Endodermal cell (in vitro differentiated cells): ENCODE measurements at regions not wholly inside any gene's neighbourhood (a gene's known extent, or its start where the extent isn't known, plus 50 kb on each side); places are given as distances from the start of the nearest gene placed in this dataset.

Source experiments
- DNase-seq: peaks from one replicate; pipeline ENCODE4 v3.0.0-alpha.2; 2017
- H3K27ac ChIP-seq: 2 replicates; pipeline ENCODE4 v1.5.1; 2013; ENCODE audit warnings: mild to moderate bottlenecking, low read depth, low read length, moderate library complexity
- H3K27me3 ChIP-seq: 2 replicates; pipeline ENCODE4 v1.6.1; 2013; ENCODE audit warnings: mild to moderate bottlenecking, low read length, moderate library complexity; ENCODE audit not compliant: insufficient read depth, control insufficient read depth, poor library complexity, severe bottlenecking
- H3K36me3 ChIP-seq: 2 replicates; pipeline ENCODE4 v1.7.0; 2013; ENCODE audit warnings: mild to moderate bottlenecking, low read length, moderate library complexity; ENCODE audit not compliant: control insufficient read depth, insufficient read depth
- H3K4me1 ChIP-seq: one replicate; pipeline ENCODE4 v1.7.0; 2013; ENCODE audit warnings: low read length; ENCODE audit not compliant: control insufficient read depth, insufficient read depth
- H3K4me3 ChIP-seq: 2 replicates; pipeline ENCODE4 v1.5.1; 2013; ENCODE audit warnings: mild to moderate bottlenecking, low read length, moderate library complexity
- H3K9ac ChIP-seq: 2 replicates; pipeline ENCODE4 v1.6.1; 2013; ENCODE audit warnings: mild to moderate bottlenecking, low read length, moderate library complexity; ENCODE audit not compliant: poor library complexity, severe bottlenecking; ENCODE audit errors: extremely low read depth
- H3K9me3 ChIP-seq: 2 replicates; pipeline ENCODE4 v1.6.1; 2013; ENCODE audit warnings: mild to moderate bottlenecking, low read length, moderate library complexity; ENCODE audit not compliant: control insufficient read depth
- H3K27ac Mint-ChIP-seq: 2 replicates; pipeline ENCODE4 v1.8.0; 2020; ENCODE audit warnings: mixed read lengths
- H3K27me3 Mint-ChIP-seq: 2 replicates; pipeline ENCODE4 v1.8.0; 2021; ENCODE audit warnings: mild to moderate bottlenecking, mixed read lengths; ENCODE audit not compliant: insufficient read depth
- H3K36me3 Mint-ChIP-seq: 2 replicates; pipeline ENCODE4 v1.8.0; 2020; ENCODE audit warnings: low read depth, mixed read lengths
- H3K4me1 Mint-ChIP-seq: 2 replicates; pipeline ENCODE4 v1.8.0; 2020; ENCODE audit warnings: mixed read lengths
- H3K4me3 Mint-ChIP-seq: 2 replicates; pipeline ENCODE4 v1.8.0; 2020; ENCODE audit warnings: mild to moderate bottlenecking, moderate library complexity, mixed read lengths
- H3K9me3 Mint-ChIP-seq: 2 replicates; pipeline ENCODE4 v1.8.0; 2020; ENCODE audit warnings: mild to moderate bottlenecking, mixed read lengths
- WGBS, 2 experiments: methylation state at CpG; one replicate each; pipeline versions ENCODE4 v1.1.5 to v1.1.7; 2013; ENCODE audit warnings: missing lambda C conversion rate in 2 of 2, mixed read lengths in 1 of 2; ENCODE audit not compliant: insufficient coverage in 1 of 2, insufficient read length in 1 of 2; 5-methylcytosine and 5-hydroxymethylcytosine counted together
- TF ChIP-seq, protein P1 (sequence below): fragments of 200-600 bp; sonication (generic); conservative IDR thresholded peaks from 2 replicates; pipeline ENCODE4 v1.5.0; 2021; ENCODE audit warnings: antibody characterized with exemption, mild to moderate bottlenecking

DNA sequence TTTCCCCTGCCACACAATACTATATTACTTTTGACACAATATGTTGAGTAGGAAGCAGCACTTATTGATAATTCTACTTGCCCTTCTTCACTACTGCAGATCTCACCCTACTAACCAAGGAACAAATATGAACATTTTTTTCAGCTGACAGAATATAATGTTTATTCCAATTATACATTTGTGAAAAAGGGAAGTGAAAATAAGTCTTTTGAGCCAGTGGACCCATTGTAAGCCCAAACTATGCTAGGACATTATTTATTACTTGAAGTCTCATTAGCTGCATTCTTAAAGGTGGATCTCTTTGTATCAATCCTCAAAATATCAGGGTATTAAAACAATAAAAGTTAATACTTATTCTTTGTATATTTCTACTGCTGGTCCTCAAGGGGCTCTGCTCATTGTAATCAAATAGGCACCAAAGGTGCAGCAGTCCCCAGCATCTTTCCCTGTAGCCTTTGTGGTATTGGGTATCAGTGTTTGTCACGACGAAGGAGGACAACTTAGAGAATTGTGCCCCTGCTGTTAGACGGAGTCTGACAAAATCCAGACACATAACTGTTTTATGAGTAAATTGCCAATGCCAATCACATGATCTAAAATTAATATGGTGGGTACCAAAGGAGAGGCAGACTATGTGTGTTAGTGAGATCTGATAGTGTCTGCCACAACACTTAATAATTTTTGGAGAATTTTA, 453.5 kb upstream of the CDH9 start:
- Histone ChIP-seq H3K36me3 (no peaks in the 10 kb centered on the region), H3K9me3 (no peaks in the 10 kb centered on the region), H3K4me1 (no peaks in the 10 kb centered on the region), H3K27ac (no peak overlapping the region), H3K9ac (no peak overlapping the region), H3K27me3 (no peaks in the 10 kb centered on the region), H3K4me3 (no peak overlapping the region)
- TF ChIP-seq, protein P1, sequence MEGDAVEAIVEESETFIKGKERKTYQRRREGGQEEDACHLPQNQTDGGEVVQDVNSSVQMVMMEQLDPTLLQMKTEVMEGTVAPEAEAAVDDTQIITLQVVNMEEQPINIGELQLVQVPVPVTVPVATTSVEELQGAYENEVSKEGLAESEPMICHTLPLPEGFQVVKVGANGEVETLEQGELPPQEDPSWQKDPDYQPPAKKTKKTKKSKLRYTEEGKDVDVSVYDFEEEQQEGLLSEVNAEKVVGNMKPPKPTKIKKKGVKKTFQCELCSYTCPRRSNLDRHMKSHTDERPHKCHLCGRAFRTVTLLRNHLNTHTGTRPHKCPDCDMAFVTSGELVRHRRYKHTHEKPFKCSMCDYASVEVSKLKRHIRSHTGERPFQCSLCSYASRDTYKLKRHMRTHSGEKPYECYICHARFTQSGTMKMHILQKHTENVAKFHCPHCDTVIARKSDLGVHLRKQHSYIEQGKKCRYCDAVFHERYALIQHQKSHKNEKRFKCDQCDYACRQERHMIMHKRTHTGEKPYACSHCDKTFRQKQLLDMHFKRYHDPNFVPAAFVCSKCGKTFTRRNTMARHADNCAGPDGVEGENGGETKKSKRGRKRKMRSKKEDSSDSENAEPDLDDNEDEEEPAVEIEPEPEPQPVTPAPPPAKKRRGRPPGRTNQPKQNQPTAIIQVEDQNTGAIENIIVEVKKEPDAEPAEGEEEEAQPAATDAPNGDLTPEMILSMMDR, result no peak
- Mint-ChIP-seq H3K36me3 (no peaks in the 10 kb centered on the region), H3K27me3 (no peaks in the 10 kb centered on the region), H3K4me3 (no peak overlapping the region), H3K4me1 (no peaks in the 10 kb centered on the region), H3K9me3 (no peaks in the 10 kb centered on the region), H3K27ac (no peak overlapping the region)
- DNase-seq, result no peak
- WGBS, 2 experiments, result 93% methylated on average over 3 of the region's 3 CpGs; no CpG with 5 or more reads in 1 of the 2 experiments

- no peaks in the 10 kb centered on the region for H3K36me3 ChIP-seq
- H3K36me3 Mint-ChIP-seq, result no peaks in the 10 kb centered on the region
- H3K9me3 Mint-ChIP-seq, result no peaks in the 10 kb centered on the region
- TF ChIP-seq, protein P1, result no peak
- no peak overlapping the region for H3K27ac Mint-ChIP-seq
- no peak overlapping the region for H3K4me3 Mint-ChIP-seq
- no peaks in the 10 kb centered on the region for H3K4me1 ChIP-seq
- H3K27ac ChIP-seq, result no peak overlapping the region
- H3K4me3 ChIP-seq, result no peak overlapping the region
- H3K4me1 Mint-ChIP-seq, result no peaks in the 10 kb centered on the region
- 100% methylated on average over 1 of the region's 2 CpGs; no CpG with 5 or more reads in 1 of the 2 experiments for WGBS, 2 experiments
- H3K27me3 ChIP-seq, result no peaks in the 10 kb centered on the region
- no peak overlapping the region for H3K9ac ChIP-seq
- DNase-seq, result no peak
- no peaks in the 10 kb centered on the region for H3K27me3 Mint-ChIP-seq
- no peaks in the 10 kb centered on the region for H3K9me3 ChIP-seq
These were observed 452.7 kb upstream of the CDH9 start for GRCh38 chr5:27491047-27491446.

DNA sequence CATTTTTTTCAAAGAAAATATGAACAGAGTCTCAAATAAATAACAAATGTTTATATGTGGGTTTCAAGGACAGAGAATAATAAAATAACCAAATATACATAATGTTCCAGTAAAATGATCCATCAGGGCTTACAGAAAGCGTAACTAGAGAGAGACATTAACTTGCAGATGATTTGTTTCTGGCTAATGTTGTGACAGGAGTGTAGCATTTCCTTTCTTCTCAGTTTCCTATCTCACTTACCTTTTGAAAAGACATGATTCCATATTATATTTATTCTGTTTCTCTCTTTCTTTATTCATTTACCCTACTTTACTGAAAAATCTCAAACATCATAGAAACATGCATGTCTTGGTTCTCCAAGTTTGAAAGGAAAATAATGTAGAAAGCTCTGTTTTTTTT, 451.3 kb upstream of the CDH9 start:
- DNase-seq, result no peak
- no peaks in the 10 kb centered on the region for H3K9me3 Mint-ChIP-seq
- no peaks in the 10 kb centered on the region for H3K27me3 Mint-ChIP-seq
- TF ChIP-seq, protein P1, result no peak
- H3K27me3 ChIP-seq, result no peaks in the 10 kb centered on the region
- no peaks in the 10 kb centered on the region for H3K36me3 ChIP-seq
- no peaks in the 10 kb centered on the region for H3K9me3 ChIP-seq
- no peak overlapping the region for H3K4me3 ChIP-seq
- H3K9ac ChIP-seq, result no peak overlapping the region
- no peak overlapping the region for H3K27ac ChIP-seq
- no peaks in the 10 kb centered on the region for H3K36me3 Mint-ChIP-seq
- no peak overlapping the region for H3K27ac Mint-ChIP-seq
- 100% methylated on average over 1 of the region's 1 CpG; no CpG with 5 or more reads in 1 of the 2 experiments for WGBS, 2 experiments
- no peaks in the 10 kb centered on the region for H3K4me1 Mint-ChIP-seq
- no peaks in the 10 kb centered on the region for H3K4me1 ChIP-seq
- H3K4me3 Mint-ChIP-seq, result no peak overlapping the region
